ENCODE measurements at regions not wholly inside any gene's neighbourhood (a gene's known extent, or its start where the extent isn't known, plus 50 kb on each side); places are given as distances from the start of the nearest gene placed in this dataset.

- TF ChIP-seq EGR1 (IDR thresholded peaks at IDR 0.05; ENCODE audit: borderline replicate concordance, low read depth, low read length) = no peak
- TF ChIP-seq EZH2 (IDR thresholded peaks at IDR 0.05; ENCODE audit: low read depth, low read length, severe bottlenecking) = no peak
- no peak for TF ChIP-seq ZNF274 (IDR thresholded peaks at IDR 0.05; ENCODE audit: borderline replicate concordance, extremely low read depth, low read length)
- TF ChIP-seq POU5F1 (IDR thresholded peaks at IDR 0.05; ENCODE audit: low read depth, low read length) = no peak
- no peak for TF ChIP-seq TCF12 (IDR thresholded peaks at IDR 0.05; ENCODE audit: low read depth, low read length)
- no peak for TF ChIP-seq SP1 (IDR thresholded peaks at IDR 0.05; ENCODE audit: low read depth, low read length)
- TF ChIP-seq SRF (IDR thresholded peaks at IDR 0.05; ENCODE audit: low read depth, low read length) = no peak
- TF ChIP-seq CHD2 (IDR thresholded peaks at IDR 0.05; ENCODE audit: low read length) = no peak
These were observed 74.8 kb upstream of the GLI2 start (continued) for GRCh38 chr2:120660771-120661459.
